ENCODE measurements at regions not wholly inside any gene's neighbourhood (a gene's known extent, or its start where the extent isn't known, plus 50 kb on each side); places are given as distances from the start of the nearest gene placed in this dataset.

- Histone ChIP-seq H3K9me3 (replicated peaks; ENCODE audit: control insufficient read depth, insufficient read depth, low read length) (no peaks in the 10 kb centered on the region), H3K9me1 (replicated peaks; ENCODE audit: control insufficient read depth, extremely low read depth, insufficient read depth, low read length) (peaks cover 2% of the 10 kb centered on the region), H3K79me2 (ENCODE audit: control insufficient read depth, insufficient read depth, low read length) (no peaks in the 10 kb centered on the region), H3K4me1 (ENCODE audit: control insufficient read depth, extremely low read depth, insufficient read depth, low read length) (no peaks in the 10 kb centered on the region), H3K27ac (ENCODE audit: insufficient read depth, low read depth, low read length) (no peak overlapping the region), H3K36me3 (ENCODE audit: control insufficient read depth in 2 of 2, extremely low read depth in 1 of 2, insufficient read depth in 2 of 2, low read length in 2 of 2) (no peaks in the 10 kb centered on the region), H3K4me2 (ENCODE audit: insufficient read depth, low read length) (no peak overlapping the region), H3K4me3 (replicated peaks in 1 of 3; ENCODE audit: insufficient read depth in 1 of 3, low read depth in 1 of 3, low read length in 3 of 3) (no peak overlapping the region), H4K20me1 (replicated peaks; ENCODE audit: control insufficient read depth, extremely low read depth, insufficient read depth, low read length) (no peaks in the 10 kb centered on the region), H2AFZ (ENCODE audit: low read depth, low read length) (no peak overlapping the region), H3K27me3 (ENCODE audit: control insufficient read depth in 2 of 2, insufficient read depth in 2 of 2, low read length in 2 of 2) (peaks cover 1 to 8% of the 10 kb centered on the region in 2 experiments), H3K9ac (replicated peaks; ENCODE audit: extremely low read depth, insufficient read depth, low read length) (no peak overlapping the region)
- DNase-seq (ENCODE audit: low read depth, low spot score) (no peak), FAIRE-seq (no peak)
- no TSS peak for BruUV-seq (replicated peaks)
- TF ChIP-seq POLR2A (IDR thresholded peaks at IDR 0.05; ENCODE audit: low read depth, low read length) (no peak), JUN (IDR thresholded peaks at IDR 0.05; ENCODE audit: borderline replicate concordance, insufficient read depth, insufficient read length, low read depth) (no peak), EZH2 (IDR thresholded peaks at IDR 0.05; ENCODE audit: borderline replicate concordance, low read depth, low read length, severe bottlenecking) (no peak), POLR2AphosphoS5 (IDR thresholded peaks at IDR 0.05; ENCODE audit: insufficient read depth, low read depth, low read length) (no peak), GATA2 (IDR thresholded peaks at IDR 0.05; ENCODE audit: insufficient read depth, insufficient read length, low read depth, low read length) (no peak), FOS (IDR thresholded peaks at IDR 0.05; ENCODE audit: borderline replicate concordance, insufficient read depth, low read length) (no peak), MAX (IDR thresholded peaks at IDR 0.05; ENCODE audit: insufficient read depth, insufficient read length) (no peak), MYC (IDR thresholded peaks at IDR 0.05; ENCODE audit: low read depth, low read length) (no peak), CTCF (IDR thresholded peaks at IDR 0.05; ENCODE audit: extremely low read depth in 1 of 2, insufficient read depth in 1 of 2, low read depth in 1 of 2, low read length in 2 of 2) (no peak)
- CTCF ChIA-PET = interaction anchor here (1.1 kb wide), 1 partner anchor 25 kb away, joined by 4 read pairs; no protein-coding TSS in a partner anchor
- intact Hi-C loops (cut with micrococcal nuclease) (no loop called here), dilution Hi-C loops (cut with MboI; ENCODE audit: extremely low pct_ligation_motif_present, low sequenced_read_pairs) (no loop called here)
- POLR2A ChIA-PET = no interaction called here
These were observed 53.2 kb upstream of the TNIP3 start for GRCh38 chr4:121217351-121217750.

Measured in endothelial cell of umbilical vein (primary cell).